ENCODE measurements at regions not wholly inside any gene's neighbourhood (a gene's known extent, or its start where the extent isn't known, plus 50 kb on each side); places are given as distances from the start of the nearest gene placed in this dataset.
"Not testable (repeated sequence)": the region's sequence is repeated elsewhere in the genome, so short reads cannot be mapped to it uniquely, and the experiment has no call there.

DNA sequence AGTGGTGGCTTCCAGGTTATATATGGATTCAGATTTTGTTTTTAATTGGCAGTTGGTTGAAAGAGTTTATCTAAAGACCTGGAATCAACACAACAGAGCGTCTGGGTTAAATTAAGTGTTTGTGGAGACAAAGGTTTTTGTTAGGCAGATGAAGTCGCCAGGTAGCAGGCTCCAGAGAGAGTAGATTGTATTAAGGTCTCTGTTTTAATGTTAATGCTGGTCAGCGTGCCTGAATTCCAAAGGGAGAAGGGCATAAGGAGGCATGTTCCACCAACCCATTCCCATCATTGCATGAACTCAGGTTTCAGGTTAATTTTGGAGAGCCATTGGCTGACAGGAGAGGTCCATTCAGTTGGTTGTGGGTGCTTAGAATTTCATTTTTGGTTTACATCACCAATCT lies 744.1 kb upstream of the GJE1 start:
- DNase-seq: no peak

DNA sequence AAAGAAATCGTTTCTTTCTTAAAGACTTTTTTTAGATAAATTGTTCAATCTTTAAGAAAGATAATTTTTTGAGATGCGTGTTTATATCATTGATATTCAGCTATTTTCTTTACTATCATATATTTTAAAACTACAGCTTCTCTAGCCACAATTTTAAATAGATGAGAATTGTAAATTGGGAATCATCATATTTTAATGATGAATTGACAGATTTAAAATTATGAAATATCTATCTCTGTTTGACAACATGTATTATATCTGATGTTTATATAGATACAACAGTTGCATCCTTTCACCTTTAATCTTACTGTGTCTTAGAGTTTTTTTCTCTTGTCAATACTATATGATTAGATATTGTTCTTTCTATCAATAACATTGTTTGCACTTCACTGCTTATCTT lies 762.3 kb upstream of the GJE1 start:
- DNase-seq: no peak

DNA sequence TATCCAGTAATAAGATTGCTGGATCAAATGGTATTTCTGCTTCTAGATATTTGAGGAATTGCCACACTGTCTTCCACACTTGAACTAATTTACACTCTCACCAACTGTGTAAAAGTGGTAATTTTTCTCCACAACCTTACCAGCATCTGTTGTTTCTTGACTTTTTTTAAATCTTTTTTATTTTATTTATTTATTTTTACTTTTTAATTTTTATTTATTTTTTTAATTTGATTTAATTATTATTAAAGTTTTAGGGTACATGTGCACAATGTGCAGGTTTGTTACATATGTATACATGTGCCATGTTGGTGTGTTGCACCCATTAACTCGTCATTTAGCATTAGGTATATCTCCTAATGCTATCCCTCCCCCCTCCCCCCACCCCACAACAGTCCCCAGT lies 765.9 kb upstream of the GJE1 start:
- DNase-seq: not testable (repeated sequence)

DNA sequence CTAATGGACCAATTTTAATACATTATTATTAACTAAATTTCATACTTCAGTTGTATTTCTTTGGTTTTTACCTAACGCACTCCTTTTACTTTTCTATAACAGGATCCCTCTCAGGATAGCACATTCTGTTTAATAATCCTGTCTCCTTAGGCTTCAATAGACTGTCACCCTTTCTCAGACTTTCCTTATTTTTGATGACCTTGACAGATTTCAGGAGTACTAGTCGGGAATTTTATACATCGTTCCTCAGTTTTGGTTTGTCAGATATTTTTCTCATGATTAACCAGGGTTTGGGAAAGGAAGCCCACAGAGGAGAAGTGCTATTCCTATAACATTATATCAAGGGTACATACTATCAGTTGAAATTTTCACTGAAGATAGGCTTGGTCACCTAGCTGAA lies 768.0 kb upstream of the GJE1 start:
- DNase-seq: no peak

DNA sequence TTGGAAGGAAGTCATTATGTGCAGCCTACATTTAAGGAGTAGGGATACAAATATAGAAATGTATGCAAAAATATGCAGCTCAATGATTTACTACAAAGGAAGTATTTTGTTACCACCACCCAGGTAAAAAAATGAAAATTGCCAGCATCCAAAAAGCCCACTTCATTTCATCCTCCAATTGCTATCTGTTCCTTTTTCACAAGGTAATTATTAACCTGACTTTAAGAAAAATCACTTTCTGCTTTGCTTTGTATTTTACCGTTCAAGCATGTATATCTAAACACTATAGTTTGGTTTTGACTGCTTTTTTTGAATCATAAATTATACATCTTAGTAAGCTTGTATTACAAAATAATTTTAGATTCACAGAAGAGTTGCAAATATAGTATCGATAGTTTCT lies 768.5 kb upstream of the GJE1 start:
- no peak for DNase-seq

DNA sequence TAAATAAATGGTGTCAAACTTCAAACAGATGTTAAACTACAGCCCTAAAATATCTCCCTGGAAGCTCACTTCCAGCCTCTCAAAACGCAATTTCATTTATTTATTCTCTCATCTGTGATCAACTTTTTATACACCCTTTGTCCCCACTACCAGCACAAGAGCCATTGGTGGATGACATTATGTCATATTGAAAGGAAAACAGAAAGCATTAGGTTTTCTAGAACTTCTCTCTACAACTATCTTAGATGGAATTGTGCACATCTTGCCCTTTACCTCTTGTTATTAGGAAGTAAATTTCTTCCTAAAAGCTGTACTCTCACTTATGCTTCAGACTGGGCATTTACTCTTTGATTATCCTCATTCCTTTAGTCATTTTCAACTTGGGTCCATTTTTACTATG lies 771.2 kb upstream of the GJE1 start:
- DNase-seq: no peak

DNA sequence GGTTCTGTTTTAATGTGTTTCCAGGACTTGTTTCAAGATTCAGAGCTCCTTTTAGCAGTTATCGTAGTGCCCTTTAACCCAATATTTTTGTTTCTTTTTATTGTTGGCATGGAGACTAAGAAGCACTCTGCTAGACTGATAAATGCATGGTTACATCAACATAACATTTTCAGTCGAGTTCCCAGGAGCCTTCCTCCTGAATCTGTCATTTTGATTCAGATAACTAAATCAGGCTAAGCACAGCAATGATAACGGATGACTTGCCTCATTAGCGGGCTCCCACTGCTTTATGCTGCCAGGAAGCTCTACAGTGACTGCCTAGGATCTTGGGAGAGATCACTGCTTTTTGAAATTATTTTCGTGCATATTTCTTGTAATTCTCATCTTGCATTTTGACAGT lies 772.8 kb upstream of the GJE1 start:
- no peak for DNase-seq

DNA sequence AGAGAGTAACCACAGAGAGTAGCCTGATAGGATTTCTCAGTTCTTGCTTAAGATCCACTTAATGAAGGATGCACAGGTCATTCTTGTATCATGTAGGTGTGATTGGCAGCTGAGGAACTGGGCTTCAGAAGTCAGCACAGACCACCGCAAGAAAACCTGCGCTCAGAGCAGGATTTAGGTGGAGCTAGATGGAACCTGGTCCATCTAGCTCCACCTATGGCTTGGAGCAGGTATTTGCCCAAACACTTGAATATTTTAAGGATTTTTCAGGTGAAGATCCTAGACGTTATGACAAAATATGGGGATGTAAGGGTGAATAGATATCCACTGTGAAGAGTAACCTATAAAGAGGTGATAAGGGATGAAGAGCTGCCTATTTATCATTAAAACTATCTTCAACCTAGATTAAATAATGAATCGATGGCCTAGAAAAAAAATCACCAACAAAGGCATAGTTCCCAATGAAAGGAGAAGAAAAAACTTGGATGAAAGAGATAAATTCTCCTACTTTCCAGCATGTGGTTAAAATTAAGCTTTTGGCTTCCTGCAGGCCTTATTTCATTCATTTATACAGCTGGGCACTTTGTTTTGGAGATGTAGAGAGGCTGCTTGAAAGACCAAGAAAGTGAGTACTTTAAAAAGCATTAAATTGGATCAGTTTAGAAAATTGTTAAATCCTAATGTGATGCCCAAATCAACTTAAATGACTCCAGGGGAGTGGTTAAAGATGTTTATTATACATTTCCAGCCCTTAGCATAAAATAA lies 778.4 kb upstream of the GJE1 start:
- DNase-seq: no peak

DNA sequence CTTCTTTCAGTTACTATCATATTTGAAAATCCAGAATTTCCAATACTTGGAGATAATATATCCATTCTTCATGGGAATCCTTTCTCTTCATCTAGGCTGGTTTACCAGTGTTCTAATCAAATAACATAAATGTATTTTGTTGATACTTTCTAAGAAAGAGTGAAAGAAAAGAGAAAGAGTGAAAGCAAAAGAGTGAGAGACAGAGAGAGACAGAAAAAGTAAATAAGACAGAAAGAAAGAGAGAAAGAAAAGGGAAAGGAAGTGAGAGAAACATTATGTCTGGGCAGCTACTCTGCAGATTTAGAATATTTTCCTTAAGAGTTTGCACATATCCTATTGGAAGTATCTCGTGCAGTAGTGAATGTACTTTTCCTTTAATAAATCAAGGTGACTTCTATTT lies 781.0 kb upstream of the GJE1 start:
- DNase-seq: no peak

DNA sequence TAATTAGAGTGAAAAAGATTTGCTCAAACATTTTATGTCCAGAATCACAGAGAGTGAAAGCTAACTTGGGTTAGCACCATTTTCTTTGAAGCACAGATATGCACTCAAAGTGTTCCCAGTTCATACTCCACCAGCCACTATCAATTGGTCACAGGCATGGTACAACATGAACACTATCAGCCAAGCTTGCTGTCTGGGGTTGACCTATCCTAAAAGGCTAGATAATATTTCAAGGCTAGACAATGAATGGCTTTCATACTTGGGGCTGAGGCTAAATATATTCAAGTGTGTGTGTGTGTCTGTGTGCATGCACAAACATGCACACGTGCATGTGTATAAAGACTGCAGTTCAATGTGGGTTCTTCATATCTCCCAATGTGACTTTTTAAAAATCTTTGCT lies 783.0 kb upstream of the GJE1 start:
- DNase-seq: no peak

DNA sequence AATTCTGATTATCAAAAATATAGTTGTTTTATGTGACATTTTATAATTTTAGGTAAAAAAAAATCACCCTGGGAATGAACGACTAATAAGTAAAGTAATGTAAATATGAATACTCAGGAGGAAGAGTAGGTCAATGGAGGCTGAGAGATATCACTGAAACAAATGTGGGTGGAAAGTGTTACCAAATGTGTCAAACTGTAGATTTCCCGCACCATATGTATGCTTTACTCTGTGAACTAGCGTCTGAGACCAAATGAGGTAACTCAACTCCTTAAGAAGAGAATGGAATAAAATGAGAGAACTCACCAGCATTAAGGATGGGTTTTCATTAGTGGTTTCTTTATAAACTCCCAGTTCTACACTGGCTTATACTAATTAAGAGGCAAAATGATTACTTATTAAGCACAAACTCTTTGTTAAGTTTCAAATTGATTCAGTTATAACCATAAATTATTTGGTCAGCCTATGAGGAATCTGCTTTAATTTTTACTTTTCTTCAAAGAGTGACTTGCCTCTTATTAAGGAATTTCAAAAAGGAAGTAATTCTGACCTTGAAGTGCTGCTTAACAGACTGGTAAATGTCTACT lies 784.7 kb upstream of the GJE1 start:
- DNase-seq: no peak

DNA sequence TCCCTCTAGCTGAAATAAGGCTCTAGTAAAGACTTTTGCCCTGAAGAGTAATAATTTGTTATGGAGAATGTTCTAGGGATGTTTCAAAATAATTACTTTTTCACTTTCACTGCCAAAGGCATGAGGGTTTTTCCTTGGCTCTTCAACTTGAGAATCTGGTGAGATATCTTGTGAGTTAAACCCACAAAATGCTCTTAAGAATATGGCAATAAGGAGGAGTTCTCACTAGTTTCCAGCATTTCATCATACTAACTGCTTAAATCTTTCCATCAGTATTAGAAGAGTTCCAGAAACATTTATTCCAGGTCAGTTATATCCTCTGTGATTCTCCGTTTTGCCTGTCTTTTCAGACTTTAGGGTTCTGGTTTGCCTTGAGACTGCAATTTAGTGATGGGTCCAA lies 785.6 kb upstream of the GJE1 start:
- no peak for DNase-seq

DNA sequence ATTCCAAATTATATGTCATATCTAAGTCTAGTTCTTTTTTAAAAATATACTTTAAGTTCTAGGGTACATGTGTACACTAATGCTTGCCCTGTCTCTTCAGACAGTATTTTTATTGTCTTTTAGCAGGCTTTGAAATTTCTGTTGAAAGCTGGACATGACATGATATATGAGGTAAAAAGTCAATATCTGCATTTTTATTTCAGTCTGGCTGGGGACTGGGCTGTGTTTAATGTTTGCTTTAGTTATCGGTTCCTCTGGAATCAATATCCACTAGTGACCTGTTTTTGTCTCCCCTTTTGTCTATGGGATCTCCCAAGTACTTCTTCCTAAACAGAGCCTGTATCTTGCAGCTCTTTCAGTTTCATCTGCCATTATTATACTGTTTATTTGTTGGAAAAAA lies 786.2 kb upstream of the GJE1 start:
- DNase-seq: no peak

DNA sequence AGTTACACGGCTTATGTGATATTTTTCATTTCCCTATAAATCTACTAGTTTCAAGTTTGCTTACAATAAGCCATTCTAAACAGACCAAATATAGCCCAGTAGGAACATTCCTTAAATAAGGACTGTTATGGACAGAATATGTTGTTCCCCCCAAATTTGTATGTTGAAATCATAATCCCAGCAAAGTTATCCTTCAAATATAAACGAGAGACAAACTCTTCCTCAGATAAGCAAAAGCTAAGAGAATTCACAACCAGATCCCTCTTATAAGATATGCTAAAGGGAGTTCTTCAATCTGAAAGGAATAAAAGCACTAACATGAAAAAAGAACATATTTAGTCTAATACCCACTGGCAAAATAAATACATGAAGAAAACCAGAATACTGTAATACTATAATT lies 795.5 kb upstream of the GJE1 start:
- DNase-seq: no peak

DNA sequence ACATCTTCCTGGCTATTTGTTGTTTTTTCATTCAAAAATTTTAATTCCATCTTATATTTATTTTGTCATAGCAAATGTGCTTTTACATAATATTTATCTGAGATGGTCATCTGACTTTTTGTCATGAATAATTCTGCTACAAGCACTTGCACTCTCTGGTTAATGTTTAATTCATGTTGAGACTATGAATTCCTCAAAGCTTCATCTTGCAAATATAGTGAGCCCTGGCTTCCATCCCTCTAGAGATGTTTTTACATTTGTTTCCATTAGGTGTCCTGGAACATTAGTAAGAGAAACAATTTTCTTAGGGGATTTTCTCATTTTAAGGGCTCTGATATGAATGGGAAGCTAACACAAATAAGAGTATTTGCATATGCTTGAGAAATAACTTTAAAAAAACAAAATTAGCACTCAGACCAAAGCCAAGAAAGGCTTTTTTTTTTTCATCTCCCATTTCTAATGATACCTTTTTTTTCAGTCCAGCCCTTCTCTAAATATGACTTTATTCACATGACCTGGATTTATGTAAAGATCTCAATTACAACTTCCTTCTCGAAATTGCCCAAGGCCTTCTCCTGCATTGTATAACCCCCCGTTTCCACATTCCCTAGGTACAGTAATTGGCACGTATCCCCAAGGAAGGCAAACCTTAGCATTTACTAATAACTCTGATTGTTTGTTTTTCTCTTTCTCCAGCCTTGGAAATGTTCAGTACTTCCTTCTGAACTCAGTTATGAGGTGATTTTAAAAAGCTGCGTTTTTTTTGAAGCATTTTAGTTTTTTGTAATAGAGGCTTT lies 797.0 kb upstream of the GJE1 start:
- DNase-seq: no peak

DNA sequence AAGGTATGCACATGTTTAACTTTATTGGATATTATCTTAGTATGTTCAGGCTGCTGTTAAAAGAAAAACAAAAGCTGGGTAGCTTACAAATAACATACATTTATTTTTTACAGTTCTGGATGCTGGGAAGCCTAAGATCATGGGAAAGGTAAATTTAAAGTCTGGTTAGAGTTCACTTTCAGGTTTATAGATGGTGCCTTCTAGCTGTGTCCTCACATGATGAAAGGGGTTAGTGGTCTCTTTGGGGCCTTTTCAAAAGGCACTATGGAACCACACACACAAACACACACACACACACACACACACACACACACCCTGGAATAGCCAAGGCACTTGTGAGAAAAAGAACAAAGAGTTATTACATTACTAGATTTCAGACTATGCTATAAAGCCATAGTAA lies 805.8 kb upstream of the GJE1 start:
- no peak for DNase-seq

DNA sequence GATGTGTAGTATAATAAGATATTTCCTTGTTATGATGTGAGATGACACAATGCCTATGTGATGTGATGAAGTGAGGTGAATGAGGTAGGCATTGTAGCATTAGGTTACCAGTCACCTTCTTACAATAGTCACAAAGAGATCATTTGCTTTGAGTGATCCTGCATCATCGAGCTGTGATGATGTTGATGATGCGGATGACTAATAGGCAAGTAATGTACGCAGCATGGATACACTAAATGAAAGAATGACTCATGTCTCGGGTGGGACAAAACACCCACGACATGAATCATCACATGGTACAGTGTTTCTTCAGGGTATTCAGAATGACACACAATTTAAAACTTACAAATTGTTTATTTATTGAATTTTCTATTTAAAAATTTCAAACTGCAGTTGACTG lies 806.3 kb upstream of the GJE1 start:
- DNase-seq: peak; percentile 12

DNA sequence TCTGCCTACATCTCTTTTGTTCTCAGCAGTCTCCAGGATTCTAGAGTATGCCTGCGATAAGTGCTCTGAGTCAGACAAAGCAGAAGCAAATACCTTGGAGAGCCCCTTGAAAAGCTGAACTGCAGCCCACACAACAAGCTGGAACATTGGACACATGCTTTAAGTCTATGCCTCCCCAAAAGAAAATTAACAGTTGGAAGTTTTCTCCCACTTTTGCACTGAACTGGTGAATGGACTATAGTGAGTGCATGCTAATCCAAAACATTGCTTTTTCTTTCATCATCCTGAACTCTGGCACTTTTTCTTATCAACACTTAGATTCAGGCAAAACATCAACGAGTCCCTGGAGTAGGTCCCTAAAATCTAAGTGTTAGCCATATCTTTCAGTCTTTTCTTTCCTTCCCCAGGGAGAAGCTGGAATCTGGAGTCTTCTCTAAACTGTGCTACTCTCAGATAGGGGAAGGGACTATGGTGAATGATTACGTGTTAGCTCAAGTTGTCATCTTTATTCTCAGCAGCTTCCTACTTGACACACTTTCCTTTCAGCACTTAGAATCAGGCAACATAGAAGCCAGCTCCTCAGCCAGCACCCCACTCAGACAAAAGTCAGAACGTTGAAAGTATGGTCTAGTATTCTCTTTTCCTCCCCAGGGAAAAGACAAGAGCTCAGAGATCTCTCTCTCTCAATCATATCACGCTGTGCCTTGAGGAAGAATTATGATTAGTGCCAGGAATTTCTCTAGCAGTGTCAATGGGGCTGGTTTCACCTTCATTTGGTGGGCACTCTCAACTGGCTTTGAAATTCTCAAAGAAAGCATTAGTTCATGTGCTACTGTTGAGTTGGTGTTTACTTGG lies 811.0 kb upstream of the GJE1 start:
- DNase-seq: no peak

DNA sequence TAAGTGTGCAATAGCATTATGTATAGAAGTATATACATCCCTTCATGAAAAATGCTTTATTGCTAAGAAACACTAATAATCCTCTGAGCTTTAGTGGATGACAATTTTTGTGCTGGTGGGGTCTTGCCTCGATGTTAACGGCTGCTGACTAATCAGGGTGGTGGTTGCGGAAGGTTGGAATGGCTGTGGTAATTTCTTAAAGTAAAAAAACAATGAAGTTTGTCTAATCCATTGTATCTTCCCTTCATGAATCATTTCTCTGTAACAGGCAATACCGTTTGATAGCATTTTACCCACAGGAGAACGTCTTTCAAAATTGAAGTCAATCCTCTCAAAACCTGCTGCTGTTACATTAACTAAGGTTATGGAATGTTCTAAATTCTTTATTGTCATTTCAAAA lies 816.5 kb upstream of the GJE1 start:
- no peak for DNase-seq

DNA sequence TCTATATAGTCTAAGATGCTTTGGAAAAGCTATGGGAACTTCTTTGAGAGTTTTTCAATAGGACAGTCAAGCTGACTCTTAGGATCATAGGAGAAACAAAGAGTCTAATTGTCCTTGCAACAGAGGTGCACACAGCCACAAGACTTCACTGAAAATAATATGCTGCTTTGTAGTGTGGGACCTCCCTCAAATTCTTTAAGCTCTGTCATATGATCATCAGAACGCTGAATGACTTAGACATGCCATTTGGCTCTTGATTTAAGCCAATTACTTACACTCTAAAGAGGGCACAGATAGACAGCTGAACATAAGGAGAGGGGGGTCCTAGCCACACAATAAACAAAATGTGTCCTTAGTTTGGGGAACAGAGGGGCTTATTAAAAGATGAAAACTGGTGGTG lies 818.7 kb upstream of the GJE1 start:
- DNase-seq: no peak

DNA sequence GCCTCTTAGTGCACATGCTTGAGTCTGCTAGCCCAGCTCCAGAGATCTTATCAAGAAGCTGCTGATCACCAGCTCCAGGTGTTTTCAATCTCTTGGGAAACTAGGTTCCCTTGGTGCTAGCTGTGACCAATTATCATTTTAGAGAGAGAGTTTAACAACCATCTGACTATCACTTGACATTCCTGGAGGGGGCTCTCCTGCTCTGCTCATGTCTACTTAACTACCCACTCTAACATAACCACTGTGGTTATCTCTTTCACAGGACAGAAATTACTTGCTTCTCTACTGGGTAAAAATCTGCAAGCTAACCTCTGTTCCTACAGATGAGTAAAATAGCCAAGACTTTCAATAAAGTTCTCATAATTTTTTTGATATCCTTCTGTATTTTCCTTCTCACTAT lies 823.4 kb upstream of the GJE1 start:
- DNase-seq: no peak

DNA sequence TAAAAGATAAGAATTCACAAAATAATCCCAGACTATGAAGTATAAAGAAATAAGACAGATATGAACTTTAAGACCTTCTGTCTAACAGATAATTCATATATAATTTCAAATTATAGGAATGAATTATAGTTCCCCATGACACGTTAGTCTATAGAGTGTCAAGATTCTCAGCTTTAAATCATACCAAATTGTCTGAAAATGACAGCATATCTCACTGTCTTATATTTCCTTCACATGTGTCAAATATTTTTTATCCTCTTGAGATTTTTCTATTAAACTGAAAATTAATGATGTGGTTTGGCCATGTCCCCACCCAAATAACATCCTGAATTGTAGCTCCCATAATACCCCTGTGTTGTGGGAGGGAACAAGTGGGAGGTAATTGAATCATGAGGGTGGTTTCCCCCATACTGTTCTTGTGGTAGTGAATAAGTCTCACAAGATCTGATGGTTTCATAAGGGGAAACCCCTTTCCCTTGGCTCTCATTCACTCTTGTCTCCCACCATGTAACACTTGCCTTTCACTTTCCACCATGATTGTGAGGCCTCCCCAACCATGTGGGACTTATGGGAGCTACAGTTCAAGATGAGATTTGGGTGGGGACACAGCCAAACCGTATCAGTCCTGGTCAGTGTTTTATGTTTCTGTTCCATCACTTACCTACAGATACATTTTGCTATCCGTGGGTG lies 825.3 kb upstream of the GJE1 start:
- DNase-seq: no peak

DNA sequence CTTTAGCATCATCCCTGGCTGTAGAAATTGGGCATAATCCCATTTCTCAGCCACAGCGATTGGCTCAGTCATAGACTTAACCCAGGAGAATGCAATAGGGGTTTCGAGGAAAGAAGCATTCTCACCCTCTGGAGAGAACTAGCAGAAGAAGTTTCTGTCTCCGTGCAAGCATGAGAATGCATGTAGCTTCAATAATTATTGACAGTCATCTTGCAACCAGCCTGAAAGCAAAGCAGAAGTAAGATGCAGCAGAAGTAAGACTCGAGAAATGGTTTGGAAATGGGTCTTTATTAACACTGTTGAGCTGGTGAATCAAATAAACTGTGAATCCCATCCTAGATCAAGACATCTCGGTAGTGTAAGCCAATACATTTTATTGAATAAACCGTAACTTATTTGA lies 828.8 kb upstream of the GJE1 start:
- DNase-seq: no peak

Measured in activated CD4-positive, alpha-beta T cell treated with anti-CD3 and anti-CD28 coated beads, Interleukin-2, amount 50 U/mL, for 1 hour (primary cell).